Astrocyte (in vitro differentiated cells and primary cell): ENCODE measurements at regions not wholly inside any gene's neighbourhood (a gene's known extent, or its start where the extent isn't known, plus 50 kb on each side); places are given as distances from the start of the nearest gene placed in this dataset.

Experiments
- CTCF ChIP-seq: IDR thresholded peaks from 2 replicates; pipeline ENCODE4 v1.5.1; 2011; ENCODE audit warnings: low read depth, mild to moderate bottlenecking, inconsistent platforms, low read length, moderate library complexity; ENCODE audit not compliant: insufficient read depth
- EZH2 ChIP-seq: IDR thresholded peaks from 2 replicates; pipeline ENCODE4 v1.6.1; 2012; ENCODE audit warnings: mild to moderate bottlenecking, low read length, inconsistent platforms; ENCODE audit not compliant: insufficient read depth

GRCh38 chr15:70151462-70151861 is 53.7 kb upstream of the TLE3 start:
- TF ChIP-seq CTCF (no peak), EZH2 (no peak)
